ENCODE measurements at regions not wholly inside any gene's neighbourhood (a gene's known extent, or its start where the extent isn't known, plus 50 kb on each side); places are given as distances from the start of the nearest gene placed in this dataset.

DNA sequence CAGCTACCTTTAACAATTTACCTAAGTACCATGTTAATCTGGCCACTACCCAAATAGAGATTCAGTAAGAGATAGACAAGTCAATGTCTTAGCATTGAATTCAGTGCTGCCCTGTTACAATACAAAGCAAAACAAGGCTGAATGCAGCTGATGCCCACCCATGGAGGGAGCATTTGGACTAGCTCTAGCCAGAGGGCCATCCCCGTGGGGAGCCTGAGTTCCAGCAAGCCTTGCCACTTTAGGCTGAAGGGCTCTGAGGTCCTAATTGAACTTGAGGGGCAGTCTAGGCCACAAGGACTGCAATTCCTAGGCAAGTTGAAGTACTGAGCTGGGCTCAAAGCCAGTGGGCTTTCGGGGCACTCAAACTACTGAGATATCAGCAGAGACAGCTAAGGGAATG, 265.9 kb downstream of the EFHB start:
- H3K36me3 Mint-ChIP-seq, result no peaks in the 10 kb centered on the region
- DNase-seq (ENCODE audit: low spot score) (peak; percentile 19), ATAC-seq (peak; percentile 75)
- no peak overlapping the region for H3K27ac Mint-ChIP-seq
- TF ChIP-seq MYBL2 (CRISPR knock-in tag; IDR thresholded peaks at IDR 0.05) (no peak), ARID4B (CRISPR knock-in tag; IDR thresholded peaks at IDR 0.05; ENCODE audit: borderline replicate concordance) (no peak), TCF7 (CRISPR knock-in tag; IDR thresholded peaks at IDR 0.05; ENCODE audit: low read depth) (no peak), NFATC4 (CRISPR knock-in tag; IDR thresholded peaks at IDR 0.05) (no peak), RORB (CRISPR knock-in tag; IDR thresholded peaks at IDR 0.05) (no peak), GABPB1 (CRISPR knock-in tag; IDR thresholded peaks at IDR 0.05) (no peak), SMAD3 (CRISPR knock-in tag; IDR thresholded peaks at IDR 0.05; ENCODE audit: borderline replicate concordance) (no peak)
- H3K4me3 Mint-ChIP-seq, result no peak overlapping the region
- no peaks in the 10 kb centered on the region for H3K9me3 Mint-ChIP-seq
- H3K4me1 Mint-ChIP-seq, result no peaks in the 10 kb centered on the region
- no peaks in the 10 kb centered on the region for H3K27me3 Mint-ChIP-seq (ENCODE audit: low read depth)
- ChIA-PET POLR2A (no interaction called here), CTCF (no interaction called here)

- CTCF ChIA-PET, result no interaction called here
- Mint-ChIP-seq H3K27me3 (ENCODE audit: low read depth) (no peaks in the 10 kb centered on the region), H3K27ac (no peak overlapping the region), H3K4me1 (no peaks in the 10 kb centered on the region), H3K9me3 (peaks cover 6% of the 10 kb centered on the region; the same call in 1 of the 2 replicates), H3K4me3 (no peak overlapping the region), H3K36me3 (no peaks in the 10 kb centered on the region)
- TF ChIP-seq, protein P1, sequence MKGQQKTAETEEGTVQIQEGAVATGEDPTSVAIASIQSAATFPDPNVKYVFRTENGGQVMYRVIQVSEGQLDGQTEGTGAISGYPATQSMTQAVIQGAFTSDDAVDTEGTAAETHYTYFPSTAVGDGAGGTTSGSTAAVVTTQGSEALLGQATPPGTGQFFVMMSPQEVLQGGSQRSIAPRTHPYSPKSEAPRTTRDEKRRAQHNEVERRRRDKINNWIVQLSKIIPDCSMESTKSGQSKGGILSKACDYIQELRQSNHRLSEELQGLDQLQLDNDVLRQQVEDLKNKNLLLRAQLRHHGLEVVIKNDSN (CRISPR knock-in tag; IDR thresholded peaks at IDR 0.05), result no peak
- TF ChIP-seq, protein P2, sequence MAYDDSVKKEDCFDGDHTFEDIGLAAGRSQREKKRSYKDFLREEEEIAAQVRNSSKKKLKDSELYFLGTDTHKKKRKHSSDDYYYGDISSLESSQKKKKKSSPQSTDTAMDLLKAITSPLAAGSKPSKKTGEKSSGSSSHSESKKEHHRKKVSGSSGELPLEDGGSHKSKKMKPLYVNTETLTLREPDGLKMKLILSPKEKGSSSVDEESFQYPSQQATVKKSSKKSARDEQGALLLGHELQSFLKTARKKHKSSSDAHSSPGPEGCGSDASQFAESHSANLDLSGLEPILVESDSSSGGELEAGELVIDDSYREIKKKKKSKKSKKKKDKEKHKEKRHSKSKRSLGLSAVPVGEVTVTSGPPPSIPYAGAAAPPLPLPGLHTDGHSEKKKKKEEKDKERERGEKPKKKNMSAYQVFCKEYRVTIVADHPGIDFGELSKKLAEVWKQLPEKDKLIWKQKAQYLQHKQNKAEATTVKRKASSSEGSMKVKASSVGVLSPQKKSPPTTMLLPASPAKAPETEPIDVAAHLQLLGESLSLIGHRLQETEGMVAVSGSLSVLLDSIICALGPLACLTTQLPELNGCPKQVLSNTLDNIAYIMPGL (CRISPR knock-in tag; IDR thresholded peaks at IDR 0.05), result no peak
- no peak for TF ChIP-seq ZNF416 (CRISPR knock-in tag; IDR thresholded peaks at IDR 0.05)
- TF ChIP-seq, protein P3, sequence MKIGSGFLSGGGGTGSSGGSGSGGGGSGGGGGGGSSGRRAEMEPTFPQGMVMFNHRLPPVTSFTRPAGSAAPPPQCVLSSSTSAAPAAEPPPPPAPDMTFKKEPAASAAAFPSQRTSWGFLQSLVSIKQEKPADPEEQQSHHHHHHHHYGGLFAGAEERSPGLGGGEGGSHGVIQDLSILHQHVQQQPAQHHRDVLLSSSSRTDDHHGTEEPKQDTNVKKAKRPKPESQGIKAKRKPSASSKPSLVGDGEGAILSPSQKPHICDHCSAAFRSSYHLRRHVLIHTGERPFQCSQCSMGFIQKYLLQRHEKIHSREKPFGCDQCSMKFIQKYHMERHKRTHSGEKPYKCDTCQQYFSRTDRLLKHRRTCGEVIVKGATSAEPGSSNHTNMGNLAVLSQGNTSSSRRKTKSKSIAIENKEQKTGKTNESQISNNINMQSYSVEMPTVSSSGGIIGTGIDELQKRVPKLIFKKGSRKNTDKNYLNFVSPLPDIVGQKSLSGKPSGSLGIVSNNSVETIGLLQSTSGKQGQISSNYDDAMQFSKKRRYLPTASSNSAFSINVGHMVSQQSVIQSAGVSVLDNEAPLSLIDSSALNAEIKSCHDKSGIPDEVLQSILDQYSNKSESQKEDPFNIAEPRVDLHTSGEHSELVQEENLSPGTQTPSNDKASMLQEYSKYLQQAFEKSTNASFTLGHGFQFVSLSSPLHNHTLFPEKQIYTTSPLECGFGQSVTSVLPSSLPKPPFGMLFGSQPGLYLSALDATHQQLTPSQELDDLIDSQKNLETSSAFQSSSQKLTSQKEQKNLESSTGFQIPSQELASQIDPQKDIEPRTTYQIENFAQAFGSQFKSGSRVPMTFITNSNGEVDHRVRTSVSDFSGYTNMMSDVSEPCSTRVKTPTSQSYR (CRISPR knock-in tag; IDR thresholded peaks at IDR 0.05), result no peak
- TF ChIP-seq NR2C2 (CRISPR knock-in tag; IDR thresholded peaks at IDR 0.05), result no peak
- TF ChIP-seq NFATC4 (CRISPR knock-in tag; IDR thresholded peaks at IDR 0.05), result no peak
- TF ChIP-seq, protein P4, sequence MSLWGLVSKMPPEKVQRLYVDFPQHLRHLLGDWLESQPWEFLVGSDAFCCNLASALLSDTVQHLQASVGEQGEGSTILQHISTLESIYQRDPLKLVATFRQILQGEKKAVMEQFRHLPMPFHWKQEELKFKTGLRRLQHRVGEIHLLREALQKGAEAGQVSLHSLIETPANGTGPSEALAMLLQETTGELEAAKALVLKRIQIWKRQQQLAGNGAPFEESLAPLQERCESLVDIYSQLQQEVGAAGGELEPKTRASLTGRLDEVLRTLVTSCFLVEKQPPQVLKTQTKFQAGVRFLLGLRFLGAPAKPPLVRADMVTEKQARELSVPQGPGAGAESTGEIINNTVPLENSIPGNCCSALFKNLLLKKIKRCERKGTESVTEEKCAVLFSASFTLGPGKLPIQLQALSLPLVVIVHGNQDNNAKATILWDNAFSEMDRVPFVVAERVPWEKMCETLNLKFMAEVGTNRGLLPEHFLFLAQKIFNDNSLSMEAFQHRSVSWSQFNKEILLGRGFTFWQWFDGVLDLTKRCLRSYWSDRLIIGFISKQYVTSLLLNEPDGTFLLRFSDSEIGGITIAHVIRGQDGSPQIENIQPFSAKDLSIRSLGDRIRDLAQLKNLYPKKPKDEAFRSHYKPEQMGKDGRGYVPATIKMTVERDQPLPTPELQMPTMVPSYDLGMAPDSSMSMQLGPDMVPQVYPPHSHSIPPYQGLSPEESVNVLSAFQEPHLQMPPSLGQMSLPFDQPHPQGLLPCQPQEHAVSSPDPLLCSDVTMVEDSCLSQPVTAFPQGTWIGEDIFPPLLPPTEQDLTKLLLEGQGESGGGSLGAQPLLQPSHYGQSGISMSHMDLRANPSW (CRISPR knock-in tag; conservative IDR thresholded peaks at IDR 0.05; ENCODE audit: low read depth), result no peak
- TF ChIP-seq E2F5 (CRISPR knock-in tag; IDR thresholded peaks at IDR 0.05), result no peak
- no peak for TF ChIP-seq EMX1 (CRISPR knock-in tag; IDR thresholded peaks at IDR 0.05)
- TF ChIP-seq FOXK1 (CRISPR knock-in tag; IDR thresholded peaks at IDR 0.05), result no peak
- no peak for ATAC-seq
- POLR2A ChIA-PET, result no interaction called here
- DNase-seq (ENCODE audit: low spot score), result no peak
Measured at GRCh38 chr3:19662486-19662885, 271.5 kb downstream of the EFHB start.

Measured in WTC11 (cell line).